WTC11 (cell line): ENCODE measurements at regions not wholly inside any gene's neighbourhood (a gene's known extent, or its start where the extent isn't known, plus 50 kb on each side); places are given as distances from the start of the nearest gene placed in this dataset.

Experiments used
- AFF4 ChIP-seq: sonication (generic); formaldehyde crosslinking; IDR thresholded peaks from 2 replicates; pipeline ENCODE4 v1.8.1; 2023; ENCODE audit warnings: mild to moderate bottlenecking, missing genetic modification reagents, borderline replicate concordance
- CREB1 ChIP-seq: sonication (generic); formaldehyde crosslinking; IDR thresholded peaks from 2 replicates; pipeline ENCODE4 v1.8.0; 2023; ENCODE audit warnings: mild to moderate bottlenecking, missing genetic modification reagents
- CTCF ChIP-seq: fragments of 200-600 bp; IDR thresholded peaks from 2 replicates; pipeline ENCODE4 v1.8.0; 2022; ENCODE audit warnings: antibody characterized with exemption
- ERG ChIP-seq: fragments of 250-450 bp; sonication (Bioruptor Pico); IDR thresholded peaks from 2 replicates; pipeline ENCODE4 v1.8.0; 2021; ENCODE audit warnings: mild to moderate bottlenecking
- FOXJ3 ChIP-seq: sonication (generic); formaldehyde crosslinking; IDR thresholded peaks from 2 replicates; pipeline ENCODE4 v1.9.0; 2021; ENCODE audit warnings: missing genetic modification reagents, mild to moderate bottlenecking, borderline replicate concordance
- FOXK1 ChIP-seq: sonication (generic); formaldehyde crosslinking; IDR thresholded peaks from 2 replicates; pipeline ENCODE4 v1.8.0; 2022; ENCODE audit warnings: mild to moderate bottlenecking, moderate library complexity, missing genetic modification reagents
- MAX ChIP-seq: sonication (generic); formaldehyde crosslinking; IDR thresholded peaks from 2 replicates; pipeline ENCODE4 v1.8.0; 2022; ENCODE audit warnings: mild to moderate bottlenecking, missing genetic modification reagents
- NR2C2 ChIP-seq: sonication (generic); formaldehyde crosslinking; IDR thresholded peaks from 2 replicates; pipeline ENCODE4 v1.8.0; 2022; ENCODE audit warnings: mild to moderate bottlenecking, missing genetic modification reagents
- USF1 ChIP-seq: sonication (generic); formaldehyde crosslinking; IDR thresholded peaks from 2 replicates; pipeline ENCODE4 v1.8.0; 2022; ENCODE audit warnings: mild to moderate bottlenecking, missing genetic modification reagents
- ZNF138 ChIP-seq: sonication (generic); formaldehyde crosslinking; conservative IDR thresholded peaks from 2 replicates; pipeline ENCODE4 v1.8.1; 2022; ENCODE audit warnings: mild to moderate bottlenecking, moderate library complexity, missing genetic modification reagents
- ZNF263 ChIP-seq: sonication (generic); formaldehyde crosslinking; IDR thresholded peaks from 2 replicates; pipeline ENCODE4 v1.8.1; 2022; ENCODE audit warnings: low read depth, mild to moderate bottlenecking, moderate library complexity, missing genetic modification reagents
- ZNF317 ChIP-seq: sonication (generic); formaldehyde crosslinking; IDR thresholded peaks from 2 replicates; pipeline ENCODE4 v1.8.1; 2023; ENCODE audit warnings: low read depth, mild to moderate bottlenecking, moderate library complexity, missing genetic modification reagents, borderline replicate concordance

- TF ChIP-seq NR2C2 (CRISPR knock-in tag) (no peak), ZNF263 (CRISPR knock-in tag) (no peak), CTCF (no peak), FOXJ3 (CRISPR knock-in tag) (no peak), ZNF138 (CRISPR knock-in tag) (no peak), USF1 (CRISPR knock-in tag) (no peak), MAX (CRISPR knock-in tag) (no peak), CREB1 (no peak), ERG (CRISPR knock-in tag) (no peak), AFF4 (CRISPR knock-in tag) (no peak), FOXK1 (CRISPR knock-in tag) (no peak), ZNF317 (no peak)
These were observed 450.2 kb downstream of the TLL1 start for GRCh38 chr4:166323250-166323649.
